ENCODE measurements at regions not wholly inside any gene's neighbourhood (a gene's known extent, or its start where the extent isn't known, plus 50 kb on each side); places are given as distances from the start of the nearest gene placed in this dataset.

DNA sequence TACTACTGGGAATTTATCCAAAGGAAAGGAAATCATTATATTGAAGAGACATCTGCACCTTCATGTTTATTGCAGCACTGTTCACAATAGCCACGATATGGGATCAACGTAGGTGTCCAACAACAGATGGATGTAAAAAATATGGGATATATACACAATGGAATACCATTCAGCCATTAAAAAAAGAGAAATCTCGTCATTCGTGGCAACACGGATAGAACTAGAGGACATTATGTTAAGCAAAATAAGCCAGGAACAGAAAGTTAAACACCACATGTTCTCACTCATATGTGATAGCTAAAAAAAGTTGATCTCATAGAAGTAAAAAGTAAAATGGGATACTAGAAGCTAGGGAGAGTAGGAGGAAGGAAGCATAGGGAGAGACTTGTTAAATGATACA is 82.9 kb upstream of the CLMN start:
- H3K36me3 ChIP-seq (ENCODE audit: control insufficient read depth in 2 of 2, extremely low read depth in 1 of 2, insufficient read depth in 1 of 2, low read length in 1 of 2) = no peaks in the 10 kb centered on the region
- Mint-ChIP-seq H3K9me3 (no peaks in the 10 kb centered on the region), H3K4me1 (no peaks in the 10 kb centered on the region), H3K36me3 (no peaks in the 10 kb centered on the region), H3K27ac (no peak overlapping the region), H3K4me3 (no peak overlapping the region), H3K27me3 (no peaks in the 10 kb centered on the region)
- H3K4me1 ChIP-seq (ENCODE audit: control insufficient read depth in 1 of 2, extremely low read depth in 1 of 2, insufficient read depth in 2 of 2, low read length in 2 of 2) = no peaks in the 10 kb centered on the region
- peaks cover 0 to 3% of the 10 kb centered on the region in 2 experiments for H3K27me3 ChIP-seq (replicated peaks in 1 of 2; ENCODE audit: control insufficient read depth in 2 of 2, extremely low read depth in 1 of 2, insufficient read depth in 2 of 2, low read length in 1 of 2)
- no peak overlapping the region for H3K4me3 ChIP-seq (ENCODE audit: control insufficient read depth in 1 of 2, extremely low read depth in 1 of 2, low read length in 1 of 2)
- H3K27ac ChIP-seq (ENCODE audit: low read length) = no peak overlapping the region
- no peak for DNase-seq
- ATAC-seq (replicated peaks in 1 of 4) = no peak
- CTCF ChIA-PET = no interaction called here
- no CpG with 5 or more reads among the region's 5 CpGs for WGBS (ENCODE audit: insufficient coverage)
- POLR2A ChIA-PET = no interaction called here
- no peaks in the 10 kb centered on the region for H3K9me3 ChIP-seq

GRCh38 chr14:95402176-95402575 is 82.5 kb upstream of the CLMN start:
- H3K9me3 ChIP-seq = no peaks in the 10 kb centered on the region
- no peaks in the 10 kb centered on the region for H3K4me1 ChIP-seq (ENCODE audit: control insufficient read depth in 1 of 2, extremely low read depth in 1 of 2, insufficient read depth in 2 of 2, low read length in 2 of 2)
- H3K9me3 Mint-ChIP-seq = no peaks in the 10 kb centered on the region
- no CpG with 5 or more reads among the region's 2 CpGs for WGBS (ENCODE audit: insufficient coverage)
- no peaks in the 10 kb centered on the region for H3K27me3 Mint-ChIP-seq
- no peaks in the 10 kb centered on the region for H3K36me3 ChIP-seq (ENCODE audit: control insufficient read depth in 2 of 2, extremely low read depth in 1 of 2, insufficient read depth in 1 of 2, low read length in 1 of 2)
- CTCF ChIA-PET = no interaction called here
- H3K36me3 Mint-ChIP-seq = no peaks in the 10 kb centered on the region
- H3K4me3 Mint-ChIP-seq = no peak overlapping the region
- no peak overlapping the region for H3K4me3 ChIP-seq (ENCODE audit: control insufficient read depth in 1 of 2, extremely low read depth in 1 of 2, low read length in 1 of 2)
- H3K27me3 ChIP-seq (replicated peaks in 1 of 2; ENCODE audit: control insufficient read depth in 2 of 2, extremely low read depth in 1 of 2, insufficient read depth in 2 of 2, low read length in 1 of 2) = peaks cover 0 to 3% of the 10 kb centered on the region in 2 experiments
- no peak for ATAC-seq (replicated peaks in 1 of 4)
- DNase-seq = no peak
- no peak overlapping the region for H3K27ac ChIP-seq (ENCODE audit: low read length)
- POLR2A ChIA-PET = no interaction called here
- no peaks in the 10 kb centered on the region for H3K4me1 Mint-ChIP-seq
- no peak overlapping the region for H3K27ac Mint-ChIP-seq

GRCh38 chr14:95398630-95399547 is 79.2 kb upstream of the CLMN start:
- Mint-ChIP-seq H3K27ac (no peak overlapping the region), H3K4me1 (peaks cover 0 to 4% (median 2%) of the 10 kb centered on the region in 3 donors), H3K9me3 (peaks cover 0 to 5% (median 0%) of the 10 kb centered on the region in 3 donors), H3K4me3 (no peak overlapping the region), H3K27me3 (no peaks in the 10 kb centered on the region), H3K36me3 (no peaks in the 10 kb centered on the region)
- Histone ChIP-seq H3K27me3 (replicated peaks in 1 of 2; ENCODE audit: control insufficient read depth in 2 of 2, extremely low read depth in 1 of 2, insufficient read depth in 2 of 2, low read length in 1 of 2) (peaks cover 0 to 3% of the 10 kb centered on the region in 2 experiments), H3K36me3 (ENCODE audit: control insufficient read depth in 2 of 2, extremely low read depth in 1 of 2, insufficient read depth in 1 of 2, low read length in 1 of 2) (no peaks in the 10 kb centered on the region), H3K27ac (ENCODE audit: low read length) (no peak overlapping the region), H3K4me1 (ENCODE audit: control insufficient read depth in 1 of 2, extremely low read depth in 1 of 2, insufficient read depth in 2 of 2, low read length in 2 of 2) (no peaks in the 10 kb centered on the region), H3K9me3 (no peaks in the 10 kb centered on the region), H3K4me3 (ENCODE audit: control insufficient read depth in 1 of 2, extremely low read depth in 1 of 2, low read length in 1 of 2) (no peak overlapping the region)
- ChIA-PET POLR2A (no interaction called here), CTCF (no interaction called here)
- DNase-seq (no peak), ATAC-seq (replicated peaks in 1 of 4) (no peak)
- WGBS (ENCODE audit: insufficient coverage) = 94% methylated on average over 11 of the region's 15 CpGs

- peaks cover 0 to 5% (median 0%) of the 10 kb centered on the region in 3 donors for H3K9me3 Mint-ChIP-seq
- Histone ChIP-seq H3K4me1 (ENCODE audit: control insufficient read depth in 1 of 2, extremely low read depth in 1 of 2, insufficient read depth in 2 of 2, low read length in 2 of 2) (no peaks in the 10 kb centered on the region), H3K9me3 (no peaks in the 10 kb centered on the region), H3K36me3 (ENCODE audit: control insufficient read depth in 2 of 2, extremely low read depth in 1 of 2, insufficient read depth in 1 of 2, low read length in 1 of 2) (no peaks in the 10 kb centered on the region), H3K27me3 (replicated peaks in 1 of 2; ENCODE audit: control insufficient read depth in 2 of 2, extremely low read depth in 1 of 2, insufficient read depth in 2 of 2, low read length in 1 of 2) (peaks cover 0 to 3% of the 10 kb centered on the region in 2 experiments), H3K4me3 (ENCODE audit: control insufficient read depth in 1 of 2, extremely low read depth in 1 of 2, low read length in 1 of 2) (no peak overlapping the region), H3K27ac (ENCODE audit: low read length) (no peak overlapping the region)
- H3K27ac Mint-ChIP-seq = no peak overlapping the region
- peaks cover 0 to 4% (median 2%) of the 10 kb centered on the region in 3 donors for H3K4me1 Mint-ChIP-seq
- ChIA-PET POLR2A (no interaction called here), CTCF (no interaction called here)
- H3K36me3 Mint-ChIP-seq = no peaks in the 10 kb centered on the region
- H3K4me3 Mint-ChIP-seq = no peak overlapping the region
- ATAC-seq (replicated peaks in 1 of 4) = no peak
- H3K27me3 Mint-ChIP-seq = no peaks in the 10 kb centered on the region
- no peak for DNase-seq
- 95% methylated on average over 4 of the region's 6 CpGs for WGBS (ENCODE audit: insufficient coverage)
Measured at GRCh38 chr14:95397325-95397724, 77.6 kb upstream of the CLMN start.

DNA sequence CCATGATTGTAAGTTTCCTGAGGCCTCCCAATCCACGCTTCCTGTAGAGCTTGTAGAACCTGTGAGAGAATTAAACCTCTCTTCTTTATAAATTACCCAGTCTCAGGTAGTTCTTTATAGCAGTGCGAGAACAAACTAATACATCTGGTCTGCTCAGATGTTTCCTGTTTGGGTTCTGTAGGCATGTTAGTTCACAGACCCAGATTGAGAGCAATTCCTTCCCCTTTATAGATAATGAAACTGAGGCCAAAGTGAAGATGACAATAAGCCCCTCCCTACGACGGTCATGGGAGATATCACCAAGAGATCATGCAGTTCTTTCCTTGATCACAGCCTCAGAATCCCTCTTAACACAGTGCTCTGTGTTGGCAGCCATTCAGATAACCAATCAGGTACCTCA is 76.5 kb upstream of the CLMN start:
- no CpG with 5 or more reads among the region's 4 CpGs for WGBS (ENCODE audit: insufficient coverage)
- H3K27ac Mint-ChIP-seq = no peak overlapping the region

GRCh38 chr14:95395098-95395737 is 75.5 kb upstream of the CLMN start:
- 85% methylated on average over 3 of the region's 6 CpGs for WGBS (ENCODE audit: insufficient coverage)
- H3K4me3 ChIP-seq (ENCODE audit: control insufficient read depth in 1 of 2, extremely low read depth in 1 of 2, low read length in 1 of 2) = no peak overlapping the region
- CTCF ChIA-PET = no interaction called here
- POLR2A ChIA-PET = no interaction called here
- peaks cover 0 to 3% of the 10 kb centered on the region in 2 experiments for H3K27me3 ChIP-seq (replicated peaks in 1 of 2; ENCODE audit: control insufficient read depth in 2 of 2, extremely low read depth in 1 of 2, insufficient read depth in 2 of 2, low read length in 1 of 2)
- peaks cover 0 to 7% (median 5%) of the 10 kb centered on the region in 3 donors for H3K9me3 Mint-ChIP-seq
- H3K4me3 Mint-ChIP-seq = no peak overlapping the region
- peaks cover 0 to 1% of the 10 kb centered on the region in 2 donors for H3K27me3 Mint-ChIP-seq
- no peak overlapping the region for H3K27ac Mint-ChIP-seq
- no peak overlapping the region for H3K27ac ChIP-seq (ENCODE audit: low read length)
- peaks cover 0 to 4% (median 2%) of the 10 kb centered on the region in 3 donors for H3K4me1 Mint-ChIP-seq
- H3K4me1 ChIP-seq (ENCODE audit: control insufficient read depth in 1 of 2, extremely low read depth in 1 of 2, insufficient read depth in 2 of 2, low read length in 2 of 2) = no peaks in the 10 kb centered on the region
- H3K36me3 ChIP-seq (ENCODE audit: control insufficient read depth in 2 of 2, extremely low read depth in 1 of 2, insufficient read depth in 1 of 2, low read length in 1 of 2) = no peaks in the 10 kb centered on the region
- no peaks in the 10 kb centered on the region for H3K36me3 Mint-ChIP-seq
- ATAC-seq (replicated peaks in 1 of 4) (no peak), DNase-seq (no peak)
- no peaks in the 10 kb centered on the region for H3K9me3 ChIP-seq

More for the DNA sequence above, 76.5 kb upstream of the CLMN start:
- Histone ChIP-seq H3K27me3 (replicated peaks in 1 of 2; ENCODE audit: control insufficient read depth in 2 of 2, extremely low read depth in 1 of 2, insufficient read depth in 2 of 2, low read length in 1 of 2) (peaks cover 0 to 3% of the 10 kb centered on the region in 2 experiments), H3K4me3 (ENCODE audit: control insufficient read depth in 1 of 2, extremely low read depth in 1 of 2, low read length in 1 of 2) (no peak overlapping the region), H3K4me1 (ENCODE audit: control insufficient read depth in 1 of 2, extremely low read depth in 1 of 2, insufficient read depth in 2 of 2, low read length in 2 of 2) (no peaks in the 10 kb centered on the region), H3K27ac (ENCODE audit: low read length) (no peak overlapping the region), H3K9me3 (no peaks in the 10 kb centered on the region), H3K36me3 (ENCODE audit: control insufficient read depth in 2 of 2, extremely low read depth in 1 of 2, insufficient read depth in 1 of 2, low read length in 1 of 2) (no peaks in the 10 kb centered on the region)
- Mint-ChIP-seq H3K4me3 (no peak overlapping the region), H3K36me3 (no peaks in the 10 kb centered on the region), H3K27me3 (no peaks in the 10 kb centered on the region), H3K4me1 (peaks cover 0 to 4% (median 2%) of the 10 kb centered on the region in 3 donors), H3K9me3 (peaks cover 0 to 5% (median 0%) of the 10 kb centered on the region in 3 donors)
- POLR2A ChIA-PET = no interaction called here
- CTCF ChIA-PET = no interaction called here
- no peak for ATAC-seq (replicated peaks in 1 of 4)
- no peak for DNase-seq
